CD14-positive monocyte (primary cell): ENCODE measurements at regions not wholly inside any gene's neighbourhood (a gene's known extent, or its start where the extent isn't known, plus 50 kb on each side); places are given as distances from the start of the nearest gene placed in this dataset.

ENCODE experiments used
- DNase-seq, 3 donors: peaks; one replicate each; pipeline ENCODE4 v3.0.0-alpha.2; 2011 to 2022
- H2AFZ ChIP-seq: 2 replicates; pipeline ENCODE4 v1.6.0; 2012; ENCODE audit warnings: mild to moderate bottlenecking, low read depth, low read length, inconsistent platforms; ENCODE audit not compliant: insufficient read depth, poor library complexity, severe bottlenecking
- H3K27ac ChIP-seq, 2 donors: 1 replicate in 1 of 2; 2 replicates in 1 of 2; pipeline ENCODE4 v1.5.1; 2012 to 2013; ENCODE audit warnings: low read length in 2 of 2, control low read depth in 1 of 2, inconsistent platforms in 1 of 2, low read depth in 1 of 2, mild to moderate bottlenecking in 1 of 2
- H3K27me3 ChIP-seq, 2 donors: one replicate each; pipeline versions ENCODE4 v1.6.0 to v1.6.1; 2011 to 2013; ENCODE audit warnings: low read length in 2 of 2; ENCODE audit not compliant: control insufficient read depth in 2 of 2, insufficient read depth in 2 of 2
- H3K36me3 ChIP-seq, 2 donors: replicated peaks in 1 of 2; 1 replicate in 1 of 2; 2 replicates in 1 of 2; pipeline versions ENCODE4 v1.5.1 to v1.6.1; 2012 to 2013; ENCODE audit warnings: low read length in 2 of 2, control low read depth in 1 of 2, inconsistent platforms in 1 of 2, mild to moderate bottlenecking in 1 of 2; ENCODE audit not compliant: insufficient read depth in 2 of 2, control insufficient read depth in 1 of 2
- H3K4me1 ChIP-seq, 2 donors: 1 replicate in 1 of 2; 2 replicates in 1 of 2; pipeline versions ENCODE4 v1.5.1 to v1.6.1; 2012 to 2013; ENCODE audit warnings: low read length in 2 of 2, control low read depth in 1 of 2, inconsistent platforms in 1 of 2, mild to moderate bottlenecking in 1 of 2, moderate library complexity in 1 of 2; ENCODE audit not compliant: insufficient read depth in 2 of 2, control insufficient read depth in 1 of 2
- H3K4me2 ChIP-seq: replicated peaks from 2 replicates; pipeline ENCODE3; 2012; ENCODE audit warnings: low read length, moderate library complexity, mild to moderate bottlenecking; ENCODE audit not compliant: poor library complexity, severe bottlenecking; ENCODE audit errors: extremely low read depth
- H3K4me3 ChIP-seq, 3 experiments: fragments of 200-600 bp in 1 of 3; sonication (generic) in 1 of 3; replicated peaks in 1 of 3; 1 replicate in 2 of 3; 2 replicates in 1 of 3; pipeline ENCODE4 v1.5.1; 2011 to 2013; ENCODE audit warnings: low read length in 3 of 3, mild to moderate bottlenecking in 3 of 3, control low read depth in 2 of 3, low read depth in 2 of 3, inconsistent platforms in 1 of 3, moderate library complexity in 1 of 3
- H3K79me2 ChIP-seq: 2 replicates; pipeline ENCODE4 v1.6.0; 2012; ENCODE audit warnings: mild to moderate bottlenecking, control low read depth, inconsistent platforms, low read length, moderate library complexity; ENCODE audit not compliant: insufficient read depth
- H3K9ac ChIP-seq: 2 replicates; pipeline ENCODE4 v1.6.0; 2017; ENCODE audit warnings: low read length, mild to moderate bottlenecking; ENCODE audit not compliant: insufficient read depth, poor library complexity, severe bottlenecking
- H3K9me3 ChIP-seq, 2 donors: replicated peaks in 1 of 2; 1 replicate in 1 of 2; 2 replicates in 1 of 2; pipeline versions ENCODE4 v1.5.1 to v1.6.1; 2012 to 2013; ENCODE audit warnings: low read length in 2 of 2, control low read depth in 1 of 2; ENCODE audit not compliant: control insufficient read depth in 1 of 2, insufficient read depth in 1 of 2
- H4K20me1 ChIP-seq: 2 replicates; pipeline ENCODE4 v1.6.0; 2012; ENCODE audit warnings: mild to moderate bottlenecking, low read length, control low read depth, moderate library complexity; ENCODE audit not compliant: insufficient read depth
- H3K27ac Mint-ChIP-seq, 7 donors: one replicate each; pipeline ENCODE4 v1.8.0; 2020; ENCODE audit warnings: mild to moderate bottlenecking in 7 of 7, mixed read lengths in 7 of 7, moderate library complexity in 6 of 7, inconsistent platforms in 2 of 7
- H3K27me3 Mint-ChIP-seq, 3 donors: one replicate each; pipeline ENCODE4 v1.8.0; 2021 to 2022; ENCODE audit warnings: low read depth in 3 of 3, mild to moderate bottlenecking in 3 of 3, mixed read lengths in 3 of 3, moderate library complexity in 3 of 3, inconsistent platforms in 1 of 3
- H3K36me3 Mint-ChIP-seq, 2 donors: one replicate each; pipeline ENCODE4 v1.8.0; 2020; ENCODE audit warnings: mixed read lengths in 2 of 2, inconsistent platforms in 1 of 2, mild to moderate bottlenecking in 1 of 2
- H3K4me1 Mint-ChIP-seq: one replicate; pipeline ENCODE4 v1.8.0; 2020; ENCODE audit warnings: mild to moderate bottlenecking, mixed read lengths
- H3K4me3 Mint-ChIP-seq, 2 donors: one replicate each; pipeline ENCODE4 v1.8.0; 2020; ENCODE audit warnings: mild to moderate bottlenecking in 2 of 2, mixed read lengths in 2 of 2, moderate library complexity in 1 of 2
- H3K9me3 Mint-ChIP-seq, 7 donors: one replicate each; pipeline ENCODE4 v1.8.0; 2020 to 2022; ENCODE audit warnings: mixed read lengths in 7 of 7, mild to moderate bottlenecking in 6 of 7, moderate library complexity in 6 of 7, inconsistent platforms in 2 of 7
- CTCF ChIP-seq: fragments of 200-600 bp; IDR thresholded peaks from one replicate; pipeline ENCODE4 v1.8.0; 2022; ENCODE audit warnings: antibody characterized with exemption, mild to moderate bottlenecking
- WGBS: methylation state at CpG from one replicate; pipeline ENCODE4 v1.1.5; 2013; ENCODE audit warnings: missing lambda C conversion rate; ENCODE audit not compliant: insufficient coverage; 5-methylcytosine and 5-hydroxymethylcytosine counted together
- intact Hi-C, 2 donors: fragments of 100-400 bp; cut with micrococcal nuclease; formaldehyde crosslinking; loops; one replicate each; pipeline versions ENCODE4 v1.15.0 to v1.15.1; 2023

DNA sequence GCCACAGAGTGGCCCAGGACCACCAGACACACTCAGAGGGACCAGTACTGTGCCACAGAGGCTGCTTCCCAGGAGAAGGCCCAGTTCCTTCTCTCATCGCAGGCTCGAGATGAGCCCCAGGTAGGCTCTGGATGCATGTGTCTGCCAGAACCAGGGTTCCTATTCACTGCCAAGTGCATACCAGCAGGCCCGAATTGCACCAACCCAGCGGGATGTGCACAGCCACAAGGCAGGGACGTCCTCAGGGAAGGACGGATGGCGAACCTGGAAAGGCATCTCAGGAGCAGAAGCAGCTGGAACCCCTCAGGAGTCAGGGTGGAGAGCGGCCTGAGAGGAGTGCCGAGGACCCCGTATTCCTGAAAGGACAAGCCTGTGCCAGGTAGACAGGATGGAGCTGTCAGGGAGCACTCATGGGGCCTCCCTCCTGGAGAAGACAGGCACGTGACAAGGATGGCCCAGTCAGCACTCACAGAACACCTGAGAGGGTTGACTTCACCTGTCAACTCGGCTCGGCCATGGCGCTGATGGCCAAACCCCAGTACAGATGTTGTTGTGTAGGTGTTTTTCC lies 73.7 kb downstream of the PTGR3 start:
- Histone ChIP-seq H2AFZ (no peak overlapping the region), H3K27ac (no peak overlapping the region), H3K9me3 (no peaks in the 10 kb centered on the region), H3K27me3 (no peaks in the 10 kb centered on the region), H3K36me3 (no peaks in the 10 kb centered on the region), H3K79me2 (no peaks in the 10 kb centered on the region), H3K4me1 (no peaks in the 10 kb centered on the region), H3K4me3 (no peak overlapping the region), H4K20me1 (no peaks in the 10 kb centered on the region), H3K9ac (no peak overlapping the region), H3K4me2 (no peak overlapping the region)
- intact Hi-C loops = no loop called here
- no peaks in the 10 kb centered on the region for H3K36me3 Mint-ChIP-seq
- peaks cover 2 to 5% (median 4%) of the 10 kb centered on the region in 3 donors for H3K27me3 Mint-ChIP-seq
- no peak for DNase-seq
- H3K4me1 Mint-ChIP-seq = no peaks in the 10 kb centered on the region
- H3K4me3 Mint-ChIP-seq = no peak overlapping the region
- 96% methylated on average over 14 of the region's 14 CpGs for WGBS
- TF ChIP-seq CTCF = no peak
- no peak overlapping the region for H3K27ac Mint-ChIP-seq
- H3K9me3 Mint-ChIP-seq = peaks cover 0 to 5% (median 0%) of the 10 kb centered on the region in 7 donors

- Histone ChIP-seq H3K9me3 (no peaks in the 10 kb centered on the region), H3K36me3 (no peaks in the 10 kb centered on the region), H4K20me1 (no peaks in the 10 kb centered on the region), H3K4me2 (no peak overlapping the region), H3K79me2 (no peaks in the 10 kb centered on the region), H3K4me3 (no peak overlapping the region), H3K27ac (no peak overlapping the region), H3K27me3 (no peaks in the 10 kb centered on the region), H3K9ac (no peak overlapping the region), H3K4me1 (no peaks in the 10 kb centered on the region), H2AFZ (no peak overlapping the region)
- H3K4me3 Mint-ChIP-seq = no peak overlapping the region
- no peak for DNase-seq
- WGBS = 92% methylated on average over 10 of the region's 11 CpGs
- H3K9me3 Mint-ChIP-seq = peaks cover 0 to 3% (median 2%) of the 10 kb centered on the region in 7 donors
- peaks cover 0 to 4% (median 2%) of the 10 kb centered on the region in 3 donors for H3K27me3 Mint-ChIP-seq
- H3K36me3 Mint-ChIP-seq = no peaks in the 10 kb centered on the region
- H3K27ac Mint-ChIP-seq = no peak overlapping the region
- TF ChIP-seq CTCF = no peak
- H3K4me1 Mint-ChIP-seq = no peaks in the 10 kb centered on the region
- intact Hi-C loops = no loop called here
Measured at GRCh38 chr18:75134611-75134975, 74.3 kb downstream of the PTGR3 start.
